ENCODE measurements at regions not wholly inside any gene's neighbourhood (a gene's known extent, or its start where the extent isn't known, plus 50 kb on each side); places are given as distances from the start of the nearest gene placed in this dataset.

- no peak for DNase-seq
Measured at GRCh38 chr4:102441978-102442911, 58.9 kb upstream of the NFKB1 start.

GRCh38 chr4:102444752-102445151, 56.4 kb upstream of the NFKB1 start:
- no peak for DNase-seq

- DNase-seq: no peak
Measured at GRCh38 chr4:102445213-102445612, 55.9 kb upstream of the NFKB1 start.

GRCh38 chr4:102447413-102447812, 53.7 kb upstream of the NFKB1 start:
- no peak for DNase-seq

GRCh38 chr4:102449751-102450352, 51.3 kb upstream of the NFKB1 start:
- DNase-seq: peak; percentile 66

- no peak for DNase-seq
Measured at GRCh38 chr4:102451266-102451665, 49.9 kb upstream of the NFKB1 start.
